ENCODE measurements at regions not wholly inside any gene's neighbourhood (a gene's known extent, or its start where the extent isn't known, plus 50 kb on each side); places are given as distances from the start of the nearest gene placed in this dataset.

- Histone ChIP-seq H3K9me3 (no peaks in the 10 kb centered on the region), H3K27ac (no peak overlapping the region), H3K4me3 (no peak overlapping the region), H3K36me3 (no peaks in the 10 kb centered on the region), H3K4me1 (no peaks in the 10 kb centered on the region), H3K27me3 (no peaks in the 10 kb centered on the region)
- TF ChIP-seq CTCF (IDR thresholded peaks at IDR 0.05), result no peak
- no peak for DNase-seq (ENCODE audit: low spot score in 2 of 2)
- intact Hi-C loops (cut with DNase I), result no loop called here
Observed at GRCh38 chr4:147117431-147117830, 171.8 kb upstream of the TTC29 start.

- Histone ChIP-seq H3K4me3 (no peak overlapping the region), H3K4me1 (no peaks in the 10 kb centered on the region), H3K9me3 (no peaks in the 10 kb centered on the region), H3K36me3 (no peaks in the 10 kb centered on the region), H3K27ac (no peak overlapping the region), H3K27me3 (no peaks in the 10 kb centered on the region)
- TF ChIP-seq CTCF (IDR thresholded peaks at IDR 0.05), result no peak
- intact Hi-C loops (cut with DNase I), result no loop called here
- DNase-seq (ENCODE audit: low spot score in 2 of 2), result no peak
Observed at GRCh38 chr4:147118528-147118927, 172.9 kb upstream of the TTC29 start.

- H3K27me3 ChIP-seq, result no peaks in the 10 kb centered on the region
- intact Hi-C loops (cut with DNase I), result no loop called here
- H3K36me3 ChIP-seq, result no peaks in the 10 kb centered on the region
- no peak overlapping the region for H3K4me3 ChIP-seq
- no peak for DNase-seq (ENCODE audit: low spot score in 2 of 2)
- TF ChIP-seq CTCF (IDR thresholded peaks at IDR 0.05), result no peak
- no peaks in the 10 kb centered on the region for H3K4me1 ChIP-seq
- no peak overlapping the region for H3K27ac ChIP-seq
- H3K9me3 ChIP-seq, result no peaks in the 10 kb centered on the region
Observed at GRCh38 chr4:147122685-147123084, 177.0 kb upstream of the TTC29 start.

- DNase-seq (ENCODE audit: low spot score in 2 of 2), result no peak
- intact Hi-C loops (cut with DNase I), result no loop called here
- TF ChIP-seq CTCF (IDR thresholded peaks at IDR 0.05), result no peak
- no peaks in the 10 kb centered on the region for H3K36me3 ChIP-seq
- H3K9me3 ChIP-seq, result no peaks in the 10 kb centered on the region
- H3K4me3 ChIP-seq, result no peak overlapping the region
- H3K27ac ChIP-seq, result no peak overlapping the region
- H3K27me3 ChIP-seq, result no peaks in the 10 kb centered on the region
- no peaks in the 10 kb centered on the region for H3K4me1 ChIP-seq
Observed at GRCh38 chr4:147123146-147123545, 177.5 kb upstream of the TTC29 start.

GRCh38 chr4:147128787-147129186, 183.1 kb upstream of the TTC29 start:
- no peak for DNase-seq (ENCODE audit: low spot score in 2 of 2)
- H3K36me3 ChIP-seq, result no peaks in the 10 kb centered on the region
- no peak overlapping the region for H3K4me3 ChIP-seq
- intact Hi-C loops (cut with DNase I), result no loop called here
- H3K27ac ChIP-seq, result no peak overlapping the region
- no peaks in the 10 kb centered on the region for H3K27me3 ChIP-seq
- no peaks in the 10 kb centered on the region for H3K9me3 ChIP-seq
- no peak for TF ChIP-seq CTCF (IDR thresholded peaks at IDR 0.05)
- no peaks in the 10 kb centered on the region for H3K4me1 ChIP-seq

GRCh38 chr4:147129687-147130086, 184.0 kb upstream of the TTC29 start:
- TF ChIP-seq CTCF (IDR thresholded peaks at IDR 0.05), result no peak
- Histone ChIP-seq H3K36me3 (no peaks in the 10 kb centered on the region), H3K9me3 (no peaks in the 10 kb centered on the region), H3K4me3 (no peak overlapping the region), H3K4me1 (no peaks in the 10 kb centered on the region), H3K27ac (peak overlapping the region in 1 of 2 donors; percentile 48), H3K27me3 (no peaks in the 10 kb centered on the region)
- DNase-seq (ENCODE audit: low spot score in 2 of 2), result no peak
- intact Hi-C loops (cut with DNase I), result no loop called here

Measured in ascending aorta (tissue), 2 donors.